Right atrium auricular region (tissue), 2 donors: ENCODE measurements at regions not wholly inside any gene's neighbourhood (a gene's known extent, or its start where the extent isn't known, plus 50 kb on each side); places are given as distances from the start of the nearest gene placed in this dataset.

Experiments
- DNase-seq: peaks from one replicate; pipeline ENCODE4 v3.0.0-alpha.2; 2019; ENCODE audit warnings: low spot score
- H3K27ac ChIP-seq, 2 donors: fragments of 200-600 bp; sonication (generic); 1 replicate in 1 of 2; 2 replicates in 1 of 2; pipeline ENCODE4 v1.5.1; 2016 to 2019
- H3K27me3 ChIP-seq, 2 donors: fragments of 200-600 bp; sonication (generic); one replicate each; pipeline versions ENCODE4 v1.5.1 to v1.6.0; 2017 to 2019
- H3K36me3 ChIP-seq: fragments of 200-600 bp; sonication (generic); one replicate; pipeline ENCODE4 v1.5.1; 2016
- H3K4me1 ChIP-seq, 2 donors: fragments of 200-600 bp; sonication (generic); one replicate each; pipeline versions ENCODE4 v1.5.1 to v1.6.0; 2017 to 2019
- H3K4me3 ChIP-seq, 2 donors: fragments of 200-600 bp; sonication (generic); 1 replicate in 1 of 2; 2 replicates in 1 of 2; pipeline ENCODE4 v1.5.1; 2017 to 2019; ENCODE audit warnings: mild to moderate bottlenecking in 1 of 2, moderate library complexity in 1 of 2
- H3K9me3 ChIP-seq, 2 donors: fragments of 200-600 bp; sonication (generic); one replicate each; pipeline ENCODE4 v1.5.1; 2019
- CTCF ChIP-seq, 2 donors: fragments of 200-600 bp; sonication (generic); IDR thresholded peaks; one replicate each; pipeline ENCODE4 v1.5.1; 2019; ENCODE audit warnings: antibody characterized with exemption in 2 of 2

- no peak for DNase-seq
- Histone ChIP-seq H3K27ac (no peak overlapping the region), H3K27me3 (no peaks in the 10 kb centered on the region), H3K4me1 (peaks cover 0 to 7% of the 10 kb centered on the region in 2 donors), H3K4me3 (no peak overlapping the region), H3K36me3 (no peaks in the 10 kb centered on the region), H3K9me3 (no peaks in the 10 kb centered on the region)
- TF ChIP-seq CTCF (IDR thresholded peaks at IDR 0.05), result no peak
Observed at GRCh38 chr2:196568506-196568905, 71.0 kb upstream of the CCDC150 start.

GRCh38 chr2:196584903-196585302 is 54.6 kb upstream of the CCDC150 start:
- Histone ChIP-seq H3K4me3 (no peak overlapping the region), H3K27ac (no peak overlapping the region), H3K36me3 (no peaks in the 10 kb centered on the region), H3K9me3 (peaks cover 3 to 6% of the 10 kb centered on the region in 2 donors), H3K4me1 (no peaks in the 10 kb centered on the region), H3K27me3 (no peaks in the 10 kb centered on the region)
- DNase-seq, result no peak
- no peak for TF ChIP-seq CTCF (IDR thresholded peaks at IDR 0.05)

GRCh38 chr2:196586511-196586991 is 53.0 kb upstream of the CCDC150 start:
- Histone ChIP-seq H3K27ac (no peak overlapping the region), H3K36me3 (no peaks in the 10 kb centered on the region), H3K27me3 (no peaks in the 10 kb centered on the region), H3K4me1 (no peaks in the 10 kb centered on the region), H3K9me3 (no peaks in the 10 kb centered on the region), H3K4me3 (no peak overlapping the region)
- no peak for TF ChIP-seq CTCF (IDR thresholded peaks at IDR 0.05)
- no peak for DNase-seq

- H3K27me3 ChIP-seq, result no peaks in the 10 kb centered on the region
- DNase-seq, result no peak
- no peaks in the 10 kb centered on the region for H3K36me3 ChIP-seq
- TF ChIP-seq CTCF (IDR thresholded peaks at IDR 0.05), result no peak
- no peaks in the 10 kb centered on the region for H3K4me1 ChIP-seq
- H3K4me3 ChIP-seq, result no peak overlapping the region
- no peaks in the 10 kb centered on the region for H3K9me3 ChIP-seq
- H3K27ac ChIP-seq, result no peak overlapping the region
Observed at GRCh38 chr2:196587056-196587455, 52.5 kb upstream of the CCDC150 start.

- H3K27ac ChIP-seq, result no peak overlapping the region
- TF ChIP-seq CTCF (IDR thresholded peaks at IDR 0.05), result no peak
Observed at GRCh38 chr2:196587739-196588138, 51.8 kb upstream of the CCDC150 start.

GRCh38 chr2:196589419-196589818 is 50.1 kb upstream of the CCDC150 start:
- DNase-seq, result no peak
- no peaks in the 10 kb centered on the region for H3K27me3 ChIP-seq
- no peaks in the 10 kb centered on the region for H3K9me3 ChIP-seq
- H3K4me1 ChIP-seq, result no peaks in the 10 kb centered on the region
- no peak overlapping the region for H3K4me3 ChIP-seq
- no peak for TF ChIP-seq CTCF (IDR thresholded peaks at IDR 0.05)
- H3K36me3 ChIP-seq, result no peaks in the 10 kb centered on the region
- H3K27ac ChIP-seq, result no peak overlapping the region

More at GRCh38 chr2:196587739-196588138, 51.8 kb upstream of the CCDC150 start:
- no peaks in the 10 kb centered on the region for H3K9me3 ChIP-seq
- H3K27me3 ChIP-seq, result no peaks in the 10 kb centered on the region
- no peak overlapping the region for H3K4me3 ChIP-seq
- no peaks in the 10 kb centered on the region for H3K4me1 ChIP-seq
- no peaks in the 10 kb centered on the region for H3K36me3 ChIP-seq
- no peak for DNase-seq
